ENCODE measurements at regions not wholly inside any gene's neighbourhood (a gene's known extent, or its start where the extent isn't known, plus 50 kb on each side); places are given as distances from the start of the nearest gene placed in this dataset.

DNA sequence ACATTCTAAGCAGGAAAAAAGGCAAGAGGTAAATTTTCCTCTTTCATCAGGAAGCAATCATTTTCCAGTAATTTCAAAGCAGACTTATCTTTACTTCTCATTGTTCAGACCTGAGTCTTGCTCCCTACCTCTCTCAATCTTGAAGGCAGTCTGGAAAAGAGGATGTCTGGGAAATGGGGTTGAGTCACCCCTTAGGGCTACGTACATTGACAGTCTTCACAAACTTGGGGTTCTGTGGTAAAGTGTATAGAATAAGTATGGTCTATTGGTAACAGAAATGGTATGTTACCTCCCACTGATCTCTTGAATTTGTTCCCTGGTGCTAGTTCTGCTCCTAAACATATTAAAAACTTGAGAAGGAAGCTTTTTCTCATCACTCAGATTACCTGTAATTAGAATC, 361.3 kb downstream of the SS18 start:
- Histone ChIP-seq H2AFZ (ENCODE audit: low read length) (no peak overlapping the region), H3K79me2 (ENCODE audit: insufficient read depth, low read length) (no peaks in the 10 kb centered on the region), H3K9ac (ENCODE audit: low read depth, low read length, poor library complexity, severe bottlenecking) (no peak overlapping the region), H4K20me1 (ENCODE audit: insufficient read depth, low read length, poor library complexity, severe bottlenecking) (no peaks in the 10 kb centered on the region), H3K27me3 (ENCODE audit: insufficient read depth, low read length, poor library complexity, severe bottlenecking) (no peaks in the 10 kb centered on the region), H3K9me2 (replicated peaks; ENCODE audit: low read depth, low read length) (no peaks in the 10 kb centered on the region), H3K36me3 (ENCODE audit: insufficient read depth, low read length) (no peaks in the 10 kb centered on the region), H3F3A (ENCODE audit: low read depth) (no peaks in the 10 kb centered on the region), H3K4me3 (ENCODE audit: low read length, poor library complexity, severe bottlenecking) (no peak overlapping the region), H3K9me3 (ENCODE audit: insufficient read depth, low read depth, low read length) (no peaks in the 10 kb centered on the region; the same call in 1 of the 2 replicates), H3K4me2 (ENCODE audit: low read depth, low read length, poor library complexity, severe bottlenecking) (no peak overlapping the region), H3K4me1 (ENCODE audit: insufficient read depth, low read length, poor library complexity, severe bottlenecking) (peaks cover 24% of the 10 kb centered on the region)
- TF ChIP-seq EZH2phosphoT487 (IDR thresholded peaks at IDR 0.05; ENCODE audit: borderline replicate concordance) = no peak
- TF ChIP-seq, protein P1, sequence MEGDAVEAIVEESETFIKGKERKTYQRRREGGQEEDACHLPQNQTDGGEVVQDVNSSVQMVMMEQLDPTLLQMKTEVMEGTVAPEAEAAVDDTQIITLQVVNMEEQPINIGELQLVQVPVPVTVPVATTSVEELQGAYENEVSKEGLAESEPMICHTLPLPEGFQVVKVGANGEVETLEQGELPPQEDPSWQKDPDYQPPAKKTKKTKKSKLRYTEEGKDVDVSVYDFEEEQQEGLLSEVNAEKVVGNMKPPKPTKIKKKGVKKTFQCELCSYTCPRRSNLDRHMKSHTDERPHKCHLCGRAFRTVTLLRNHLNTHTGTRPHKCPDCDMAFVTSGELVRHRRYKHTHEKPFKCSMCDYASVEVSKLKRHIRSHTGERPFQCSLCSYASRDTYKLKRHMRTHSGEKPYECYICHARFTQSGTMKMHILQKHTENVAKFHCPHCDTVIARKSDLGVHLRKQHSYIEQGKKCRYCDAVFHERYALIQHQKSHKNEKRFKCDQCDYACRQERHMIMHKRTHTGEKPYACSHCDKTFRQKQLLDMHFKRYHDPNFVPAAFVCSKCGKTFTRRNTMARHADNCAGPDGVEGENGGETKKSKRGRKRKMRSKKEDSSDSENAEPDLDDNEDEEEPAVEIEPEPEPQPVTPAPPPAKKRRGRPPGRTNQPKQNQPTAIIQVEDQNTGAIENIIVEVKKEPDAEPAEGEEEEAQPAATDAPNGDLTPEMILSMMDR (conservative IDR thresholded peaks at IDR 0.05; ENCODE audit: low read length) = no peak

DNA sequence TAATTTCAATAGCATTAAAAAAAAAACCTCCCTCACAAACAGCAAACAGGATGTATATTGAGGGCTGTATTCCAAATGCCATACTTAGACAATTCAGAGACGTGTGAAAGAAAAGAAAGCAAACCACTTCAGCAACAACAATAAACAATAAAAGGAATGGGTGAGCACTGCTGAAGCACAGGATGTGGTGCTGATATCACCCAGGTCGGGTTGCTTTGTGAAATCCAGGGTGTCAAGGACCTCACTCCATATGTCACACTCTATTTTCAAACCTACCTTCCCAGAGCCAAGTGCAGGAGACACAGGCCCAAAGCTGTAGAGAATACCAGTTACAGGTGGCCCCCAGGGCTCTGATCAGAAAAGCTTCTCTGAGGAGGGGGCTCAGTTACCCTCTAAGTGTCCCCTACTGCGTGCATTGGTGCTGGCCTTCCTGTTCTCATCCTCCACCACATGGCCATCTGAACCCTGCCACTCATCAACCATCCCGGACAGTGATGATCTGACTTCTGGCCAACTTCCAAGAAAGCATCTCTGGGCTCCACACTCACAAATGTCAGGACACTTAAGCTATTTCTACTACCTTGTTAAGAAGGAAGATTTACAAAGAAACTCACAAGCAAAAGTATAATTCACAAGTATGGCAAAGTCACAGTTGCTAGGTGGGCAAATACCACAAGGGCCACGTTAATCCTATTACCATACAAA, 363.0 kb downstream of the SS18 start:
- TF ChIP-seq EZH2phosphoT487 (IDR thresholded peaks at IDR 0.05; ENCODE audit: borderline replicate concordance) = no peak
- TF ChIP-seq, protein P1 (conservative IDR thresholded peaks at IDR 0.05; ENCODE audit: low read length) = no peak

DNA sequence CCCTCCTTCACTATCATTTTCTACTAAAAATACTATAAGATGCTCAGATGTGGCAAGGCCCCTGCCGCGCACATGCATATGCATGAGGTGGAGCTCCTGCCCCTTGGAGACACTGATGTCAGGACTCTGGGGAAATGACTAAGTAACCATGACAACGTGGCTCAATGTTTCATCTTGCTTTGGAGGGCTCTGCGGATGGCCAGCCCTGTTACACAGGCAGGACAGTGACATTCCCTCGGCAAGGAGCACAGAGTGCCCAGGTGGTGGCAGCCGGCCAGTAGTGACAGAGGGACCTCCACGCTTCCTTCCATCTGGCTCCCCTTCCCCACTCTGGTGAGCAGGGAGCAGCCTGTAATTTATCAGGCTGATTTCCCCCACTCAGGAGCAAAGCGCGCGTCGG, 364.1 kb downstream of the SS18 start:
- H2AFZ ChIP-seq (ENCODE audit: low read length) = no peak overlapping the region

More for the DNA sequence above, 363.0 kb downstream of the SS18 start:
- Histone ChIP-seq H3K9ac (ENCODE audit: low read depth, low read length, poor library complexity, severe bottlenecking) (no peak overlapping the region), H3K36me3 (ENCODE audit: insufficient read depth, low read length) (no peaks in the 10 kb centered on the region), H4K20me1 (ENCODE audit: insufficient read depth, low read length, poor library complexity, severe bottlenecking) (no peaks in the 10 kb centered on the region), H2AFZ (ENCODE audit: low read length) (no peak overlapping the region), H3K4me3 (ENCODE audit: low read length, poor library complexity, severe bottlenecking) (no peak overlapping the region), H3K9me2 (replicated peaks; ENCODE audit: low read depth, low read length) (no peaks in the 10 kb centered on the region), H3K27me3 (ENCODE audit: insufficient read depth, low read length, poor library complexity, severe bottlenecking) (no peaks in the 10 kb centered on the region), H3K4me2 (ENCODE audit: low read depth, low read length, poor library complexity, severe bottlenecking) (no peak overlapping the region), H3K4me1 (ENCODE audit: insufficient read depth, low read length, poor library complexity, severe bottlenecking) (peaks cover 25% of the 10 kb centered on the region), H3K9me3 (ENCODE audit: insufficient read depth, low read depth, low read length) (peaks cover 4% of the 10 kb centered on the region; the same call in 1 of the 2 replicates), H3F3A (ENCODE audit: low read depth) (no peaks in the 10 kb centered on the region), H3K79me2 (ENCODE audit: insufficient read depth, low read length) (no peaks in the 10 kb centered on the region)

More for the DNA sequence above, 364.1 kb downstream of the SS18 start:
- H3K9me2 ChIP-seq (replicated peaks; ENCODE audit: low read depth, low read length) = no peaks in the 10 kb centered on the region
- H3K9me3 ChIP-seq (ENCODE audit: insufficient read depth, low read depth, low read length) = peaks cover 4% of the 10 kb centered on the region; the same call in 1 of the 2 replicates
- no peak overlapping the region for H3K9ac ChIP-seq (ENCODE audit: low read depth, low read length, poor library complexity, severe bottlenecking)
- no peaks in the 10 kb centered on the region for H4K20me1 ChIP-seq (ENCODE audit: insufficient read depth, low read length, poor library complexity, severe bottlenecking)
- no peak overlapping the region for H3K4me2 ChIP-seq (ENCODE audit: low read depth, low read length, poor library complexity, severe bottlenecking)
- no peaks in the 10 kb centered on the region for H3F3A ChIP-seq (ENCODE audit: low read depth)
- TF ChIP-seq, protein P1 (conservative IDR thresholded peaks at IDR 0.05; ENCODE audit: low read length) = no peak
- TF ChIP-seq EZH2phosphoT487 (IDR thresholded peaks at IDR 0.05; ENCODE audit: borderline replicate concordance) = no peak
- no peaks in the 10 kb centered on the region for H3K27me3 ChIP-seq (ENCODE audit: insufficient read depth, low read length, poor library complexity, severe bottlenecking)
- H3K4me3 ChIP-seq (ENCODE audit: low read length, poor library complexity, severe bottlenecking) = no peak overlapping the region
- H3K79me2 ChIP-seq (ENCODE audit: insufficient read depth, low read length) = no peaks in the 10 kb centered on the region
- H3K4me1 ChIP-seq (ENCODE audit: insufficient read depth, low read length, poor library complexity, severe bottlenecking) = peaks cover 25% of the 10 kb centered on the region
- no peaks in the 10 kb centered on the region for H3K36me3 ChIP-seq (ENCODE audit: insufficient read depth, low read length)

Measured in Loucy (cell line).